Neural cell (in vitro differentiated cells): ENCODE measurements at regions not wholly inside any gene's neighbourhood (a gene's known extent, or its start where the extent isn't known, plus 50 kb on each side); places are given as distances from the start of the nearest gene placed in this dataset.

Experiments used
- H2AFZ ChIP-seq: fragments of 200-600, 300-800 bp; sonication (generic), shearing (Covaris generic); 2 replicates; pipeline ENCODE4 v1.6.0; 2014; ENCODE audit warnings: low read depth, mild to moderate bottlenecking, antibody characterized with exemption, low read length, moderate library complexity
- H3F3A ChIP-seq: fragments of 200-600 bp; shearing (Covaris generic); 2 replicates; pipeline ENCODE4 v1.6.1; 2016; ENCODE audit warnings: mild to moderate bottlenecking, moderate library complexity, mixed read lengths, antibody characterized with exemption, low read length; ENCODE audit not compliant: insufficient read depth, poor library complexity, severe bottlenecking
- H3K27ac ChIP-seq: fragments of 200-600, 300-800 bp; sonication (generic), shearing (Covaris generic); 2 replicates; pipeline ENCODE4 v1.5.1; 2014; ENCODE audit warnings: mild to moderate bottlenecking, low read length, moderate library complexity
- H3K27me3 ChIP-seq: fragments of 300-800, 200-600 bp; sonication (generic), shearing (Covaris generic); 2 replicates; pipeline ENCODE4 v1.6.0; 2014; ENCODE audit warnings: mild to moderate bottlenecking, low read depth, low read length, moderate library complexity; ENCODE audit not compliant: insufficient read depth
- H3K36me3 ChIP-seq: fragments of 300-800, 200-600 bp; sonication (generic), shearing (Covaris generic); 2 replicates; pipeline ENCODE4 v1.5.1; 2014; ENCODE audit warnings: mild to moderate bottlenecking, antibody characterized with exemption, low read length, moderate library complexity; ENCODE audit not compliant: insufficient read depth
- H3K4me2 ChIP-seq: fragments of 300-800, 200-600 bp; sonication (generic), shearing (Covaris generic); 2 replicates; pipeline ENCODE4 v1.6.0; 2014; ENCODE audit warnings: mild to moderate bottlenecking, low read length
- H3K4me3 ChIP-seq: fragments of 300-800, 200-600 bp; sonication (generic), shearing (Covaris generic); 2 replicates; pipeline ENCODE4 v1.5.1; 2014; ENCODE audit warnings: mild to moderate bottlenecking, low read length, moderate library complexity
- H3K79me2 ChIP-seq: fragments of 200-600 bp; shearing (Covaris generic); replicated peaks from 2 replicates; pipeline ENCODE4 v1.6.0; 2014; ENCODE audit warnings: mild to moderate bottlenecking, low read length, moderate library complexity; ENCODE audit not compliant: insufficient read depth
- H3K9ac ChIP-seq: fragments of 300-800, 200-600 bp; sonication (generic), shearing (Covaris generic); 2 replicates; pipeline ENCODE4 v1.6.1; 2016; ENCODE audit warnings: mild to moderate bottlenecking, low read length, mixed read lengths
- H3K9me2 ChIP-seq: fragments of 200-600 bp; shearing (Covaris generic); 2 replicates; pipeline ENCODE4 v1.6.1; 2016; ENCODE audit warnings: mild to moderate bottlenecking, low read length, mixed read lengths; ENCODE audit not compliant: insufficient read depth
- H3K9me3 ChIP-seq: fragments of 200-600, 300-800 bp; sonication (generic), shearing (Covaris generic); 2 replicates; pipeline ENCODE4 v1.6.1; 2016; ENCODE audit warnings: mild to moderate bottlenecking, mixed run types, low read length, moderate library complexity, mixed read lengths
- H4K20me1 ChIP-seq: fragments of 200-600 bp; shearing (Covaris generic); 2 replicates; pipeline ENCODE4 v1.6.1; 2016; ENCODE audit warnings: mild to moderate bottlenecking, mixed run types; ENCODE audit not compliant: insufficient read depth
- EZH2 ChIP-seq: fragments of 200-600, 300-800 bp; shearing (Covaris generic), sonication (generic); IDR thresholded peaks from 2 replicates; pipeline ENCODE4 v1.6.1; 2014; ENCODE audit warnings: antibody characterized with exemption, low read length, borderline replicate concordance, mild to moderate bottlenecking; ENCODE audit not compliant: insufficient read depth, poor library complexity, severe bottlenecking
- MXI1 ChIP-seq: fragments of 450-650 bp; conservative IDR thresholded peaks from 2 replicates; pipeline ENCODE4 v1.6.1; 2014; ENCODE audit warnings: antibody characterized with exemption, mild to moderate bottlenecking; ENCODE audit not compliant: poor library complexity, severe bottlenecking
- POLR2AphosphoS5 ChIP-seq: IDR thresholded peaks from 2 replicates; pipeline ENCODE4 v1.6.1; 2012
- RAD21 ChIP-seq: fragments of 450-650 bp; conservative IDR thresholded peaks from 2 replicates; pipeline ENCODE4 v1.6.1; 2014; ENCODE audit warnings: antibody characterized with exemption, mild to moderate bottlenecking, moderate library complexity
- SMC3 ChIP-seq: fragments of 450-650 bp; conservative IDR thresholded peaks from 2 replicates; pipeline ENCODE4 v1.6.1; 2014; ENCODE audit warnings: antibody characterized with exemption, mild to moderate bottlenecking, moderate library complexity; ENCODE audit not compliant: poor library complexity
- TAF1 ChIP-seq: IDR thresholded peaks from 2 replicates; pipeline ENCODE4 v1.6.1; 2012; ENCODE audit warnings: low read depth
- TF ChIP-seq, protein P1 (sequence below): IDR thresholded peaks from 2 replicates; pipeline ENCODE4 v1.6.1; 2012; ENCODE audit warnings: borderline replicate concordance
- TF ChIP-seq, protein P2 (sequence below): fragments of 450-650 bp; IDR thresholded peaks from 2 replicates; pipeline ENCODE4 v1.5.1; 2014; ENCODE audit warnings: antibody characterized with exemption, mild to moderate bottlenecking, moderate library complexity; ENCODE audit not compliant: poor library complexity, severe bottlenecking

DNA sequence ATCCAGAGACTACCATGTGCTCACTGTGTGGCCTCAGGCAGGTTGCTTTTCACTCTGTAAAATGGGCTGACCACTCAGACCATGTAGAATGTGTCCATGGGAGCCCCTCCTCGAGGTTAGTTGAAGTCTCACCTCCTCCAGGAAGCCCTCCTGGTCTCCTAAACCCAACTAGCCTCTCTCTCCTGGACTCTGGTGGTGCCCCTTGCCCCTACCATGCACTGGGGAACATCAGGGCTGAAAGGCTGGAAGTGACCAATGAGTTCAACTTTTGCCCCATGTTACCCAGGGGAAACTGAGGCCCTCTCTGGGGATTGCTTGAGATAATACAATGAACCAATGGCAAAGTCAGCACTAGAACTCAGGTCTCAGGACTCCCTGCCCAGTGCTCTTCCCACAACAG is 69.2 kb upstream of the SLC6A6 start:
- Histone ChIP-seq H3K79me2 (no peaks in the 10 kb centered on the region), H3K9ac (no peak overlapping the region), H3K4me2 (no peak overlapping the region), H3K36me3 (no peaks in the 10 kb centered on the region), H3K9me2 (no peaks in the 10 kb centered on the region), H3K27me3 (no peaks in the 10 kb centered on the region), H3K9me3 (no peaks in the 10 kb centered on the region), H3K27ac (no peak overlapping the region), H2AFZ (no peak overlapping the region), H3K4me3 (no peak overlapping the region), H3F3A (no peaks in the 10 kb centered on the region), H4K20me1 (no peaks in the 10 kb centered on the region)
- TF ChIP-seq, protein P1, sequence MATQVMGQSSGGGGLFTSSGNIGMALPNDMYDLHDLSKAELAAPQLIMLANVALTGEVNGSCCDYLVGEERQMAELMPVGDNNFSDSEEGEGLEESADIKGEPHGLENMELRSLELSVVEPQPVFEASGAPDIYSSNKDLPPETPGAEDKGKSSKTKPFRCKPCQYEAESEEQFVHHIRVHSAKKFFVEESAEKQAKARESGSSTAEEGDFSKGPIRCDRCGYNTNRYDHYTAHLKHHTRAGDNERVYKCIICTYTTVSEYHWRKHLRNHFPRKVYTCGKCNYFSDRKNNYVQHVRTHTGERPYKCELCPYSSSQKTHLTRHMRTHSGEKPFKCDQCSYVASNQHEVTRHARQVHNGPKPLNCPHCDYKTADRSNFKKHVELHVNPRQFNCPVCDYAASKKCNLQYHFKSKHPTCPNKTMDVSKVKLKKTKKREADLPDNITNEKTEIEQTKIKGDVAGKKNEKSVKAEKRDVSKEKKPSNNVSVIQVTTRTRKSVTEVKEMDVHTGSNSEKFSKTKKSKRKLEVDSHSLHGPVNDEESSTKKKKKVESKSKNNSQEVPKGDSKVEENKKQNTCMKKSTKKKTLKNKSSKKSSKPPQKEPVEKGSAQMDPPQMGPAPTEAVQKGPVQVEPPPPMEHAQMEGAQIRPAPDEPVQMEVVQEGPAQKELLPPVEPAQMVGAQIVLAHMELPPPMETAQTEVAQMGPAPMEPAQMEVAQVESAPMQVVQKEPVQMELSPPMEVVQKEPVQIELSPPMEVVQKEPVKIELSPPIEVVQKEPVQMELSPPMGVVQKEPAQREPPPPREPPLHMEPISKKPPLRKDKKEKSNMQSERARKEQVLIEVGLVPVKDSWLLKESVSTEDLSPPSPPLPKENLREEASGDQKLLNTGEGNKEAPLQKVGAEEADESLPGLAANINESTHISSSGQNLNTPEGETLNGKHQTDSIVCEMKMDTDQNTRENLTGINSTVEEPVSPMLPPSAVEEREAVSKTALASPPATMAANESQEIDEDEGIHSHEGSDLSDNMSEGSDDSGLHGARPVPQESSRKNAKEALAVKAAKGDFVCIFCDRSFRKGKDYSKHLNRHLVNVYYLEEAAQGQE = no peak
- no peak for TF ChIP-seq EZH2
- TF ChIP-seq POLR2AphosphoS5 = no peak
- TF ChIP-seq, protein P2, sequence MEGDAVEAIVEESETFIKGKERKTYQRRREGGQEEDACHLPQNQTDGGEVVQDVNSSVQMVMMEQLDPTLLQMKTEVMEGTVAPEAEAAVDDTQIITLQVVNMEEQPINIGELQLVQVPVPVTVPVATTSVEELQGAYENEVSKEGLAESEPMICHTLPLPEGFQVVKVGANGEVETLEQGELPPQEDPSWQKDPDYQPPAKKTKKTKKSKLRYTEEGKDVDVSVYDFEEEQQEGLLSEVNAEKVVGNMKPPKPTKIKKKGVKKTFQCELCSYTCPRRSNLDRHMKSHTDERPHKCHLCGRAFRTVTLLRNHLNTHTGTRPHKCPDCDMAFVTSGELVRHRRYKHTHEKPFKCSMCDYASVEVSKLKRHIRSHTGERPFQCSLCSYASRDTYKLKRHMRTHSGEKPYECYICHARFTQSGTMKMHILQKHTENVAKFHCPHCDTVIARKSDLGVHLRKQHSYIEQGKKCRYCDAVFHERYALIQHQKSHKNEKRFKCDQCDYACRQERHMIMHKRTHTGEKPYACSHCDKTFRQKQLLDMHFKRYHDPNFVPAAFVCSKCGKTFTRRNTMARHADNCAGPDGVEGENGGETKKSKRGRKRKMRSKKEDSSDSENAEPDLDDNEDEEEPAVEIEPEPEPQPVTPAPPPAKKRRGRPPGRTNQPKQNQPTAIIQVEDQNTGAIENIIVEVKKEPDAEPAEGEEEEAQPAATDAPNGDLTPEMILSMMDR = no peak
- TF ChIP-seq RAD21 = no peak

DNA sequence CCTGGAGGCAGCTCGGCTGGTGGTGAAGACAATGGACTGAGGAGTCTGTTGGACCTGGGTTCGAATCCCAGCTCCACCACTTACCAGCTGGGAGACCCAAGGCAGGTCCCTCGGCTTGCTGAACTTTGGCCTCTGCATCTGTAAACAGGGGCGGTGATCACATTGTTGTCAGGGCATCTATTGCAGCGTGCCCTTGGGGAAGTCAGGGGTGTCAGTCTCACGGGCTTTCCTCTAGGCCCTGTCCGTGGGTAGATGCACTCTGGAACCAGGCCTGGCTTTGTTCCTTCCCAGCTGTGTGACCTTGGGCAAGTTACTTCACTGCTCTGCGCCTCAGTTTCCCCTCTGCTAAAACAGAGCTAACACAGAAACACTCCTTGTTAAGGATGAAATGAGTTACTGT is 68.8 kb upstream of the SLC6A6 start:
- Histone ChIP-seq H3K36me3 (no peaks in the 10 kb centered on the region), H3K27ac (no peak overlapping the region), H3K4me3 (no peak overlapping the region), H3K9me2 (no peaks in the 10 kb centered on the region), H3F3A (no peaks in the 10 kb centered on the region), H3K79me2 (no peaks in the 10 kb centered on the region), H4K20me1 (no peaks in the 10 kb centered on the region), H3K9me3 (no peaks in the 10 kb centered on the region), H2AFZ (no peak overlapping the region), H3K4me2 (no peak overlapping the region), H3K27me3 (no peaks in the 10 kb centered on the region), H3K9ac (no peak overlapping the region)
- TF ChIP-seq SMC3 (no peak), MXI1 (no peak), RAD21 (no peak), EZH2 (no peak), TAF1 (no peak)
- TF ChIP-seq, protein P2 = no peak
